Kidney glomerular epithelial cell (primary cell): ENCODE measurements at regions not wholly inside any gene's neighbourhood (a gene's known extent, or its start where the extent isn't known, plus 50 kb on each side); places are given as distances from the start of the nearest gene placed in this dataset.

Source experiments
- DNase-seq: peaks from one replicate; lab custom pipeline; 2025; lab: John Stamatoyannopoulos, UW

DNA sequence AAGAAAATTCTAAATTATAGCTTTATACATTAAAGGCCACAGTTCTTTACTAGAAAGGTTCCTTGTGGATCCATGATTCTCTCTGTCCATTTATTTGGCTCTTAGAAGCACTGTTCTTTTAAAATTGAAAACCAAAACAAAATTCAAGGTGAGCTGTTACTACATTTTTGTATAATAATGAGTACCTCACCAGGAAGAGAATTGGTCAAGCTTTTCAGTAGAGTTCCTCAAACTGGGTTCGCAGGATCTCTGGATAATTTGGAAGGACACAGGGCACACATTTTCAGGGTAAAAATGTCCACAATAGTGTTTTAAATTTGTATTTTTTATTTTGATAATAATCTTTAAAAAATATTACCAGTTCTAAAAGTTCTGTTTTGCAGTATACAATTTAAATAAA, 93.0 kb downstream of the PPP1R3A start:
- DNase-seq: no peak

DNA sequence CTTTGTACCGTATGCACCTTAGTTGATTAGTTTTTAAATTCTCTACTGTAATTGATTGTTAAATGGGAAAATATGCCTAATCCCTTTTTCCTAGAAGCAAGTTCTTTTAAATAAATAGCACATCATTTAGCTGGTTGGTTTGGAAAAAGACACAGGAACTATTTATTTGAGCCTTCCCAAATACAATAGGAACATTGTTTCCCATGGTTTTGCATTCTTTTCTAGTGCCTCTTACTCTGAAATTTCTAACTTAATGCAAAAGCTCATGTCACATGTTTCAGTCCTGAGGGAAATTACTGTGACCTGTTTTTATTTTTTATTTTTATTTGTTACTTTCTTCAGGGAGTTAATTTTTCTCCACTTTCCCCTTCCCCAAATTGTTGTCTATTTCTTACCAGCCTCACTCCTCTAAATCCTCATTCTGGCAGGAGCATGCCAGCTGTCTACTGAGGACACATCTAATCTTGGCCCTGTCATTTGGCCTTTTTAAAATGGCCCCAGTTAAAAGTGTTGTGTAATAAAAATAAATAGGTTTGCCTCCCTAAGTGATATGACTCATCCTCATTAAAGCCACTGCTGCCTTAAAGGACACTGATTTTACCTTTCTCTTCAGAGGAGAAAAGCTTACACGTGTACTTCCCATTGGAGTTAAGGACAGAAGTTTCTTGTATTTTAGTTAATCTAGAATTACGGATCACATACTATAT, 94.5 kb downstream of the PPP1R3A start:
- no peak for DNase-seq

DNA sequence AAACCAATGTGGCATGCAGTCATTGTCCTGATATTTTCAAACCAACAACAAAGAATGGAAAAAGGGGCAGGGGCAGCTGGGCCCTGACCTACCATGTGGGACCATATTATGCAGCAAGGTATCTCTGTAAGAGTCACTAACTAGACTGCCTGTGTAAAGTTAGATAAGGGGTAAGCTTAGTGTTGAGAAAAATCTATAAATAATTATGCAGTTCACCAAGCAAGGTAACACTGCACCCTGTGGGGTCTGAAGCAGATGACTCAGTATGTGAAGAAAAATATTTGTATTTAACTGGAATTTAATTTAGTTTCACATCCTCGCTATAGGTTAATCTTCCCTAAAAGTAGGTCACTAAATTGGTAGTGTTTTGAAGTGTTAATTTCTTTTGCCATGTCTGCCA, 99.3 kb downstream of the PPP1R3A start:
- DNase-seq: peak; percentile 35

DNA sequence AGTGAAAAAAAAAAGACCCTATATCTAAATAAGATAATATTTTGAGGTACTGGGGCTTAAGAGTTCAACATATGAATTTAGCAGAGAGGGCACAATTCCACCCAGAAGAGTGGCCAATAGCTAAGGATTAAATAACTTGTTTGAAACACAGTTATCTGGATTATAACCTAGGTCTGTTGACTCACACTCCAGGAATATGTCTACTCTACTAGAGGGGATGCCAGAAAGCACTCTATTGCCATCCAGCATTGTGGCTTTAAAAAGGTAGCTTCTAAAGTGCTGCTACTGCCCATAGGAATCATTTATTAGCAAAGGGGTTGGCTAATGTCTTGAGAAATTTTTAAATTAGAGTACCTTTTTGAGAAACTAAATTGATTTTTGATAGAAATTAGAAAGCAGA, 102.2 kb downstream of the PPP1R3A start:
- no peak for DNase-seq

DNA sequence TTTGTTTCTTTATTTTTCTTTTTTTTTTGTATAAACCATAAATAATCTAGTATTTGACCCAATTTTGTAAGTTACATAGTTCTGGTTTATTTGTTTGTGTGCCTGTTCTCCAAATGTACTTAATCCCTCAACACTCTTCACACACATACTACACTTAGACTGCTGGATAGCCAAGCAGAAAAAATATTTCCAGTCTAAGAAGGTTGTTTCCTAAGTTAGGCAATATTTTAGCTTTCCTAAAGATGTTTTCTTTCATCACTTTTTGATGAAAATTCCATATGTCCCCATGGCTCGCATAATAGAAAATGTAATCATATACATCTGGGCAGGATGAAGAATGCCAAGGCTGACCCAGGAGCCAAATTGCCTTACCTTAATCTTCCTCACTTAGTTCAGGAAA, 105.3 kb downstream of the PPP1R3A start:
- no peak for DNase-seq

DNA sequence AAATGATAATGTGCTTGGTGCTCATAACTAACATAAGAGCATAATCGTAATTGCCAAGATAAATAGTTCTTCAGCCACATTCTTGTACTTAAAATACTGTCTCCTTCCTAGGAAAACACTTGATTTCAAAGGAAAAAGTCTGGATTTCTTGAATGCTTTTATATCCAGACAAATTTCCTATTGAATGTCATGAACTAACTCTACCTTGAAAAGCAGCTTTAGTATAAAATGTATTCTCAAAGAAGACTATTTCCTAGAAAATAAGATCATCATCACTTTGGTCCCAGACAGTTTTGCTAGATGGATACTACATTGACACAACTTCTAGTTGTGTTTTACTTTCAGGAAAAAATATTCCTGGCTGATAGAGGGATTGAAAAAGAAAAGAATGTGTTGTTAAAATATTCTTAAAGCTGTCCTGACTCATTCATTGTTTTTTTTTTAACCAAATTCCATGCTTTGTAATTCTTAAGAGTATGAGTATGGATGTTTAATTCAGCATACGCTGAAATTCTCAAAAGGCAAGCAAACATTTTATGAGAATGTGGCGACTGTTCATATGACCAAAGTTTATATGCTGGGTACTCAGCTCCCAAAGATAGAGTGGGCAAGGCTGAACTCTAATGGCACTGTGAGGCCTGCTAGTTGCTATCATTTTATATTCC, 106.1 kb downstream of the PPP1R3A start:
- DNase-seq: no peak

DNA sequence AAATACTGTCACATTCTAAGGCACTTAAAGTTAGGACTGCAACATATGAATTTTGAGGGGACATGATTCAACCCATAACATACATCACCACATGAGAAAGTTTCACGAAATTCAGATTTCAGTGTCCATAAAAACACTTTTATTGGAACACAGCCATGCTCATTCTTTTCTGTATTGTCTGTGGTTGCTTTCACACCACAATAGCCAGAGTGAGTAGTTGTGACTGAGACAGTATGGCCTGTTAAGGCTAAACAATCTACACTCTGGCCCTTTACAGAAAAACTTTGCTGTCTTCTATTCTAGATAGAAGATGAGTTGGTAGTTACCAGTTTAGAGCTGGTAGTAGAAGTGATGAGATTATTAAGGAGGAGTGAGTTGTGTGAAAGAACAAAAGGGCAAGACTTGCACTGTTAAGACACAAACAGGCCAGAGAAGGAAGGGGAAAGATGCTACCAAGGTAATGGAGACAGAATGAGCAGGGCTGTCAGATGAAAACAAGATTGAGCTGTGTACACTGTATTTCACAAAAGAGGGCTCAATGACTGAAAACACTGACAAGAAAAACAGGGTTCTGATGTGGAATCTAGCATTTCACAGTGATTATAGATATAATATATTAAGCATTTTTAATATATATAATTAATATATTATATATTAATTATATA, 108.6 kb downstream of the PPP1R3A start:
- no peak for DNase-seq

DNA sequence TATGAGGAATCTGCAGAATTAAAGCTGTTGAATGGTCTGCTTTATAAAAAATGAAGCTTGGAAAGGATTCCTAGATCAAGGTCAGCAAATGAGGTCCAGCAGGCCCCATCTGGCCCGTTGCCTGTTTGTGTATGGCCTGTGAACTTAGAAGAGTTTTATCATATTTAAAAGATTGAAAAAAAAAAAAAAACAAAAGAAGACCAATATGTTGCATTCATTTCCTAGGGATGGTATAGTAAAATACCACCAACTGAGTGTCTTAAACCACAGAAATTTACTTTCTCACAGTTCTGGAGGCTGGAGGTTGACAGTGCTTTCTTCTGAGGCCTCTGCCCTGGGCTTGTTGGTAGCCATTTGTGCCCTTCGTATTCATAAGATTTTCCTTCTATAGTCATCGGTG, 109.2 kb downstream of the PPP1R3A start:
- DNase-seq: no peak

DNA sequence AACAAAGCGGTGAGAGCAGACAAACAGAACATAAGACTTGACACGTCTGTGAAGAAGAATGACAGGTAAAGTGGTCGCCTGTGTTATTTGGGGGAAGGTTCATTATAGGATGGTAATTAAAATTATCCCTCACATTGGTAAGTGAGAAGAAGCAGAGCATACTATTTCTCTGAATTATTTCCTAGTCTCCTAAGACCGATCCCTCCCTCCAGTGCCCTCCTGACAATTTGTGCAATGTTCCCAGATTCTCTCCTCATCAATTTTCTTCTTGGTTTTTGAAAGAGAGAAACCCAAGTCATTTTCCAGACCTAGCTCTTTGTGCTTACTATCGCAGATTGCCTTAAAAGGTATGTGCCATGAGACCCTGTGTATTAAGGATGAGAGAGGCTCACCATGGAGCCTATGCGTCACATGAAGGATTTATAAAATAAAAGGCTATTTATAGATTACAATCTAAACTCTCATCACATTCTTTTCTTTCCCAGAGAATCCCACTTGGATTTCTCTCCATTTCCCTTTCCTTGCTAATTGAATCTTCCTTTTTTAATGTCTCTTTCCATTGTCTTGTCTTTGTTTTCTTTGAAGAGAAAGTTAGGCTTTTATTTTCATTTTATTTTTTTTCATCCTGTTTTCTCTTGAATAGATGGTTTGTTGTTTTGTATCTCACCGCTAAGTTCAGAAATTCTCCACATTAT, 112.0 kb downstream of the PPP1R3A start:
- DNase-seq: no peak

DNA sequence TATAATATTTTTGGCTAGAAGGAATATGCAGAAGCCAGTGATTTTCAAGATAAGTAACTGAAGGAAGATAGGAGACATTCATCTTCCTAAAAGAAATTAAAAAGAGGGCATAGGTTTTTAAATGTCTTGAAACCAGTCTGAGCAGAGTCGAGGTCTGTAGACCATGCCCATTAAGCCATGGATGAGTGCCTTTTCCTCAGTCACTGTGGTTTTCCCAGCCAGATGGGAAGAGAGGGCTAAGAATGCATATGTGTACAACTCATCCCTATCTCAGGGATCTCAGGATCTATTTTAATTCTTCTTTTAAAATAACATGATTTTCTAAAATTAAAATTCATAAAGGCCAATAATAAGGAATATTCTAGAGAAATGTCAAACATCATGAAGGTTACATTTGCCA, 112.8 kb downstream of the PPP1R3A start:
- peak; percentile 27 for DNase-seq

DNA sequence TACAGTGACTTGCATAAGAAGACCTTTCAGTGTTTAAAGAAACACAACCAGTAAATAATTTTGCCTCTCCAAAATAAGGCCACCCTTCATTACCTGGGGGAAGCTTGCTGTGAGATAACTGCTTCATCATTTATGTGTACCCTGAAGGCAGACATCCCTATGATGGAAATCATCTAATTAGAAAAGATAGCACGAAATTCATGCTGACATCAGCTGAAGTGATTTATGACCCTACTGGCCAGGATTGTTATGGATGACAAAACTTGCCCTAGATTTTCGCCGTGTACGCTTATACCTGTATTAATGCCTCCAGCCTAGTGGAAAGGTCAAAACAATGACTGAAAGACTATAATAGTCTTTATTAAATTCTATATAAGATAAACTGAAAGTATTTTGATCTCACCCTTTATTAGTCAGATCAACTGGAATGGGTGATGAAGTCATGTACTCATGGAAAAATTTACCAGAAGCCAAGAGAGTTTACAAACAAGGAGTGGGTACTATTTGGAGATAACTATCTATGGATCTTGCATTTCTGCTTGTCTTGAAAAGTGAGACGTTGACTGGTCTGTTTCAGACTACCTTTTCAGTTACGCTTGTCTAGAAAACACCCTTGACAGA, 114.2 kb downstream of the PPP1R3A start:
- DNase-seq: no peak

DNA sequence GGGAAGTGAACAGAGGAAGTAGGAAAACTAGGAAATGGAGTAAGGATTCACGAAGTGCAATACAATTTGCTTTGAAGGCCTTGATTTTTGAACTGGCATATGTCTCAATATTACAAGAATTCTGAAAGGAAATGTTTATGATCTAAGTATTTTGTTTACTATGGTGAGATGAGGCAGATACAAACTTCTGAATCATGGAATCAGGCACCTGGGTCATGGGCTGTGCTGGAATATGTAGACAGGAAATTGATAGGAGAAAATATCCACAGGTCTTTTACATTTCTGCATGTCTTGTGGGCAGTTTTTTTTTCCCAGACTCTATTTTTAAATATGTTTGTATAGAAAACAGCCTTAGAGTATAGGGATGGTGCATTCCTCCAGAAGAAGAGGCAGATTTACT, 117.1 kb downstream of the PPP1R3A start:
- DNase-seq: no peak

DNA sequence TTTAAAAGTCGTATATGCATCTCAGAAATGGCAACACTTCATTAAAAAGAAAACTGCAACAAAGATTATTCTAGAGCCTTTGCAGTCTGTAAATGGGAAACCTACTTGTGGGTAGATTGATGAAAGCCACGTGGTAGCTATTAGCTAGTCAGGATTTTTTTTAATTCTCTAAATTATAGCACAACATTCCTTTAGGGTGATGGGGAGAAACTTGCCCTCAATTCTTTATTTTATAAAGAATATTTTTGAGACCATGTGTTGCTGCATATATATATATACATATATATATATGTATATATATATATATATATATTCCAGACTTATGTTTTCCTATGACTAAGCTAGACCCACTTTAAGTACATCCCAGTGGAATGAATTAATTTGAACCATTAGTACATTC, 118.0 kb downstream of the PPP1R3A start:
- no peak for DNase-seq

DNA sequence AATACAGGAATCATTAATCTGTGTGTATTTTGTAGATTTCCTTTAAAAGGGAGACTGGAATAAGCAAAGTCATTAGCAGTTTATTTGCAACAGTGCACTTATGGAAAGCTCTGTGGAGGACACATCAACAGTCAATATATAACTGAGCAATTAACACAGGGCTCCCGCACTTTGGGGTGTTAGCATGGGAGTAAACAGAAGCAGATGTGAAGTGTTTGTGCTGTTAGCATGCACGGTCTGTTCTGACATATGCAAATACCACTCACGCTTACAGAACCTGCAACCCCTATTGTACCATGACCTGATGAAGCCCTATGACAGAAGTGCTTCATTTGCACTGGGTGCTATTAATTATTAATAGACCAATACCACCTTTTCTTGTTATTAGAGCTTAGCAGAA, 118.9 kb downstream of the PPP1R3A start:
- no peak for DNase-seq

DNA sequence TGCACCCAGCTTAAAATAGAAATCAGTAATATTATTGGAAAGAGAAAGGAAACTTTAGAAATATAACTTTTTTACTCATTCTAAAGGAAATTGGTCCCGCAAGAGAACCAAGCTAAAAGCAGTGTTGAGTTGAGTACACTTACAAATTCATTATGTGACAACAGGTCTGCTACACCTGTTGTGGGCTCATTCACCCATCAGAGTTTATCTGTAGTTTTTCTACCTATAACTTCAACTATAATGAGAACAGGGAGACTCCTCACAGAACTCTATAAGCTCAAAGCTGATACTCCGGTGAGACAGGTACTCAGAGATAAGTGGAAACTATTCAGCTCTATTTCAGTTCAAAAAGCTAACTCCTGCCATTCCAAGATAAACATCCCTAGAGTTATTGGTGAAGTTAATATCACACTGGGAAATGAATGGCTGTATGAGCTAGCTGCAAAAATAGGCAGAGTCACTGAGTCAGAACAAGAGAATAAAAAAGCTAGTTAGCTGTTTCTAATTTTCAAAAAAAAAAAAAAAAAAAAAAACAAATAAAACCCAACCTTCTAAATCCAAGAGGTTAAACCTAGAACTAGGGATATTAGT, 121.3 kb downstream of the PPP1R3A start:
- DNase-seq: peak; percentile 53

DNA sequence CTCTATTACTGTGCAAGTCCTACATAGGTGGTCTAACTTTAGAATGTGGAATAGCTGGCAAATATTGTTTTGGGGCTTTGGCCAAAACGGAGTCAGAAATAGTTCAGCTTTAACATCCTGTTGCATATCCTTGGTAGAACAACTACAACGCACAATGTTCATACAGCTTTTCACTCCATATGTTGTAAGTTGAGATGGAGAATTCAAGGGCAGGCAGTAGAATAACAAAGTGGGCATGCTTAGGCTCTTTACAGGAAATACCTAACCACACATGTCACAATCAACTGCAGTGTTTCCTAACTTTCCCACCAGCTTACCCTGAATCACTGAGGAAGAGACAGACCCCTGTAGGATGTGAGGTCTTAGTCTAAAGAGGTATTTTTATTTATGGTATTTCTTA, 122.3 kb downstream of the PPP1R3A start:
- DNase-seq: peak; percentile 63

DNA sequence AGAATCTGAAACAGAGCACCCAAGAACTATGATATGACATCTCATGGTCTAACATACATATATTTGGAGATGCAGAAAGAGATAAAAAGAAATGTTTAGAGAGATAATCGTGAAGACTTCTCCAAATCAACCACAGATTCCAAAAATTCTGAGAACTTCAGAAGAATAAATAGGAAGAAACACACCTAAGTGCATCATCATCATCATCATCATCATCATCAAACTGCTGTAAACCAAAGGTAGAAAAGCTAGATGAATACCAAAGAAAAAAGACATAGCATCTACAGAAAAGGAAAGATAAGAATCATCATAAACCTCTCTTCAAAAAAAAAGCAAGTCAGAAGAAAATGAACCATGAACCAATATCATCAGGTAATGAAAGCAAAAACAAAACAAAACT, 124.2 kb downstream of the PPP1R3A start:
- no peak for DNase-seq

DNA sequence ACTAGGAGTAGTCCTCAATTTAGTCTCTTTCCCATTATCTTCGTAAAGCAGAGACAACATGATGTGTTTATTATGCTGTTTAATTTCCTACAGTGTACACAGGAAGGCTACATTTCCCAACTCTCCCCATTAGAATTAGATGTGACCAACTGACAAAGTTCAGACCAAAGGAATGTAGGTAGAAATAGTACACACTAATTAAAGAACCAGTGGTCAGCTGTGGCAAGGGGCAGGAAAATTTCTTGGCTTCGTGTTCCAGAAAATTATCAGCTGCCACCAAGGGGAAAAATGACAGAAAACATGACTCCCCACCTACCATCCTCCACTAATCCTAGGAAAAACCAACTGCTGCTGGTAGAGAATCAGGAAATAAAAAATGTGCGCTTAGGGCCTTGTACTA, 125.6 kb downstream of the PPP1R3A start:
- DNase-seq: no peak

DNA sequence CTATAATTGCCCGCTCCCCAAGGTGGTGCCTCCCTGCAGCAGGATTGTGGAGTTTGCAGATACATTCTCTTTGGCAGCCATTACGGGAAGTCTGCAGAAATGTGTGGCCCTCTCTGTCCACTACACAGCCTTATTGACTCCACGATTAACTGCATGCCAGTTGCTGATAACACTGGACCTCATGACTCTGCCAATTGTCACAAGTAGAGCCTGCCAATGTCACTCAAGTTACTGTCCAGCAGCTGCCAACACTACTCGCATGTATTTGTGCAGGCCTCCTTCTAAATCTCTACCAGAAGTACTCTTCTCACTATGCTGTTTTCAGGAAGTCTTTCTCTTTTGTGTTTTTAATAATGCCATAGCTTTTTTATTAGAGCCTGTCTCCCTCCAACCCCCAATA, 128.8 kb downstream of the PPP1R3A start:
- DNase-seq: no peak

DNA sequence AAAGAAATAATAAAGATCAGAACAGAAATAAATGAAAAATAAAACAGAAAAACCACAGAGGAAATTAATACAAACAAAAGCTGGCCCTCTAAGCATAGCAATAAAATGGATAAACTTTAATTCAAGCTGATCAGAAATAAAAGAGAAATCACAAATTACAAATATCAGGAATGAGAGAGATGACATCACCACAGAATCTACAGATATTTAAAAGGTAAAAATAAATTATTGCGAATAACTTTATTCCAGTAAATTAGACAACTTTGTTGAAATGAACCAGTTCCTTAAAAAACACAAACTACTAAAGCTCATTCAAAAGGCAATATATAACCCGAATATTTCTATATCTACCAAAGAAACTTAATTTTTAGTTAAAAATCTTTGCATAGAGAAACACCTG, 131.7 kb downstream of the PPP1R3A start:
- DNase-seq: no peak

DNA sequence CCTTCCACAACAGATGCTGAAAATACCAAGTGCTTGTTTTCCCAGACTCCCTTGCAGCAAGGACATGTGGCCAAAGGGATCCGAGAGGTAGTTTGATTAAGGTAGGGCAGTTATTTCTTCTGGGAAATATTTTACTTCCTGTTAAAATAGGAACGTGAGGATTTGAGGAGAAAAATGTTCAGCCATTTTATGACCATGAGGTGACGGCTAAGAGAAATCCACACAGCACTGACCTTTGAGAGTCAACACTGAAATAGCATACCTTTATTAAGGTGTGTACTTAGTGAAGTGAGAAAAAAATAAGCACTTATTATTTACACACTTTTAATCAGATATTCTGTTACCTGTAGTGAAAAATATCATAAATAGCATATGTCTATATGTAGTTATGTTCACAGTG, 133.9 kb downstream of the PPP1R3A start:
- DNase-seq: no peak

DNA sequence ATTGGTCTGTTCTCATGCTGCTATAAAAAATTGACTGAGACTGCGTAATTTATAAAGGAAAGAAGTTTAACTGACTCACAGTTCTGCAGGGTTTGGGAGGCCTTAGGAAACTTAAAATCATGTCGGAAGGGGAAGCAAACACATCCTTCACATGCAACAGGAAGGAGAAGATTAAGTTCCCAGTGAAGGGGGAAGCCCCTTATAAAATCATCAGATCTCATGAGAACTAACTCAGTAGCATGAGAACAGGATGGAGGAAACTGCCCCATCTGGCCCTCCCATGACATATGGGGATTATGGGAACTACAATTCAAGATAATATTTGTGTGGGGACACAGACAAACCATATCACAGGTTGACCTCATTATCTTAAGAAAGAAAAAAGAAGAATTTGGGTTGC, 134.5 kb downstream of the PPP1R3A start:
- DNase-seq: no peak
